Sigmoid colon (tissue), 3 donors: ENCODE measurements at regions not wholly inside any gene's neighbourhood (a gene's known extent, or its start where the extent isn't known, plus 50 kb on each side); places are given as distances from the start of the nearest gene placed in this dataset.

Experiments
- CTCF ChIP-seq, 4 experiments: fragments of 450-650 bp in 3 of 4; fragments of 200-600 bp in 1 of 4; IDR thresholded peaks; one replicate each; pipeline ENCODE4 v1.5.1; 2016 to 2019; ENCODE audit warnings: antibody characterized with exemption in 4 of 4, mild to moderate bottlenecking in 3 of 4, moderate library complexity in 2 of 4
- POLR2A ChIP-seq, 2 donors: fragments of 450-650 bp; IDR thresholded peaks; one replicate each; pipeline ENCODE4 v1.6.1; 2016; ENCODE audit warnings: antibody characterized with exemption in 2 of 2, mild to moderate bottlenecking in 2 of 2, moderate library complexity in 2 of 2

DNA sequence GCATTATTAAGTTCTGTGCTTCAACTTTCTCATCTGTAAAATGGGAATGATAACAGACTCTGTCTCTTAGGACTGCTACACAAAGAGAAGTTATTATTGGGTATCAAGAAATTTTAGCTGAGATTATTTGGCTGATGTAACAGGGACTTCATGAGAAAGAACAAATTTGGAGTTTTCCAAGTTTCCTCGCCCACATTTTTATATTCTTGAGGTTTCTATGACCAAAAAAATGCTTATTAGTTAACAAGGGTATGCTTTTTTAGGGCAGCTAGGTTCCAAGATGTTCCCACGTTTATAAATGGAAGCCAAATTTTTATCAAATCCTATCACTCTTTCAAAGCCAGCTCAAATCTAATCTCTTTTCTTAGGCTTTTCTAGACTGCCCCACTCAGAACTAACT lies 50.6 kb upstream of the C3orf80 start:
- TF ChIP-seq CTCF (IDR thresholded peaks at IDR 0.05) (no peak), POLR2A (IDR thresholded peaks at IDR 0.05) (no peak)
